Effector memory CD4-positive, alpha-beta T cell (primary cell): ENCODE measurements at regions not wholly inside any gene's neighbourhood (a gene's known extent, or its start where the extent isn't known, plus 50 kb on each side); places are given as distances from the start of the nearest gene placed in this dataset.

Experiments
- DNase-seq, 3 donors: peaks; one replicate each; pipeline ENCODE4 v3.0.0-alpha.2; 2020
- H3K27ac ChIP-seq: 2 replicates; pipeline ENCODE4 v1.7.0; 2013; ENCODE audit warnings: mild to moderate bottlenecking, low read length, moderate library complexity; ENCODE audit not compliant: insufficient read depth, poor library complexity, severe bottlenecking
- H3K27me3 ChIP-seq: replicated peaks from 2 replicates; pipeline ENCODE4 v1.7.0; 2013; ENCODE audit warnings: mild to moderate bottlenecking, low read length; ENCODE audit not compliant: insufficient read depth, control insufficient read depth, poor library complexity, severe bottlenecking
- H3K36me3 ChIP-seq: 2 replicates; pipeline ENCODE4 v1.7.0; 2013; ENCODE audit warnings: mild to moderate bottlenecking, low read length, moderate library complexity; ENCODE audit not compliant: control insufficient read depth, insufficient read depth
- H3K4me1 ChIP-seq: 2 replicates; pipeline ENCODE4 v1.7.0; 2013; ENCODE audit warnings: low read length, mild to moderate bottlenecking; ENCODE audit not compliant: control insufficient read depth, insufficient read depth, poor library complexity, severe bottlenecking
- H3K4me3 ChIP-seq: 2 replicates; pipeline ENCODE4 v1.7.0; 2013; ENCODE audit warnings: low read length, low read depth, mild to moderate bottlenecking; ENCODE audit not compliant: insufficient read depth, poor library complexity, severe bottlenecking
- H3K9me3 ChIP-seq: 2 replicates; pipeline ENCODE4 v1.7.0; 2013; ENCODE audit warnings: mild to moderate bottlenecking, low read length, moderate library complexity; ENCODE audit not compliant: control insufficient read depth

DNA sequence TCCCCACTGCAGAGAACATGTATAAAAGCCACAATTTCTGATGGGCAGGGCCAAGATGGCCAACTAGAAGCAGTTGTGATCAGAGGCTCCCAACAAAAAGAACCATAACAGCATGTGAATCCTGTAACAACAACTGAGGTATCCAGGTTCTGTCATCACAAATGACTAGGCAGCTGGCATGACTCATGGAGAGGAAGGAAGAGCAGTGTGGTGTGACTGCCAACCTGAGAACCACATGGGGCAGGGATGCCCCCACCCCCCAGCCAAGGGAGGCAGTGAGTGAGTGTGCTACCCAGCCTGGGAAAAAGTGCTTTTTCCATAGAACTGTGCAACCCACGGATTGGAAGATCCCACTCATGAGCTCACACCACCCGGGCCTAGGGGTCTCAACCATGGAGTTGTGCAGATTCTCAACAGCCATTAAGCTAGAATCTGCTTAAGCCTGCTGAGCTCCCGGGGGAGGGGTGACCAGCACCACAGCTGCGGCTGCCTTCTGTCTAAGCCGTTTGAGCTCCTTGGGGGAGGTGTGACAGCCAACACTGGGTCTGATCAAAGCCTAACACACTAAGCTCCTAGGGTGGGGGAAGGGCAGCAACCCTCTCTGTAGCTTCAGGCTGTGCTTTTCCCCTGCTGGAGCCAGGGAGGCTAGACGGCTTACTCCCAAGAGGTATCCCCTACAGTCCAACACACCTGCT, 80.1 kb upstream of the DMAC1 start:
- H3K4me1 ChIP-seq, result no peaks in the 10 kb centered on the region
- no peaks in the 10 kb centered on the region for H3K27me3 ChIP-seq
- no peak overlapping the region for H3K27ac ChIP-seq
- no peak overlapping the region for H3K4me3 ChIP-seq
- H3K9me3 ChIP-seq, result no peaks in the 10 kb centered on the region
- no peak for DNase-seq
- no peaks in the 10 kb centered on the region for H3K36me3 ChIP-seq

DNA sequence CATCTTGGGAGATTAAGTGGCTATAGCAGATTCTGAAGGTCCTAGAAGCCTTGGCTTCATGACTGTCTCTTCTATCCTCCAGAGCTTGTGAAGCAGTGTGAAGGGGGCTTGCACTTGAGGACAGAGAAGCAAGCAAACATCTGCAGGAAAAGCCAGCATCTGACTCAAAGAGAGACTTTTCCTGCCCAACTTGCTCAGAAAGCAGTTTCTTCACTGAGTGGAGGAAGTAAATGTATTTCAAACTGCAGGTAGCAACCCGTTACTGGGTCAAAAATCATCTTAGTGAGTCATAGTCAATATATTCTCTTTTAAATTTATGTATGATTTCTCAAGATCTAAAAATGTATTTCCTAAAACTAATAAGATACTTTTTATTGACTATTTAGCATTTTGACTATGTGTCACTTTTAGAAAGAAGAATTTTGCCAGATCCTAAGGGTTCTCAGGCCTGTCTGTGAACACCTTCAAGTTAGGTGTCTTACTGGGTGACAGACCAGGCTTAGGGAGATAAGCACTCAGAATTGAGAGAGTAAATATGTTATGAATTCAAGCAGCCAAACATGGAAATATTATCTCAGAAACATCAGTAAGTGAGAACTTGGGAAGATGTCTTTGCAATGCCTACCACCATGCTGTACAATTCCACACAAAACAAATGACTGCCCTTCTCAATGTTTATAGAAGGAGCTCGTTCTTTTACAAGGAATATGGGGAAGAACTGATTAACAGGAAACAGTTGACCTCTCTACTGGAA, 72.6 kb upstream of the DMAC1 start:
- H3K9me3 ChIP-seq, result no peaks in the 10 kb centered on the region
- no peaks in the 10 kb centered on the region for H3K36me3 ChIP-seq
- no peak overlapping the region for H3K27ac ChIP-seq
- no peak for DNase-seq
- no peak overlapping the region for H3K4me3 ChIP-seq
- H3K4me1 ChIP-seq, result no peaks in the 10 kb centered on the region
- no peaks in the 10 kb centered on the region for H3K27me3 ChIP-seq

DNA sequence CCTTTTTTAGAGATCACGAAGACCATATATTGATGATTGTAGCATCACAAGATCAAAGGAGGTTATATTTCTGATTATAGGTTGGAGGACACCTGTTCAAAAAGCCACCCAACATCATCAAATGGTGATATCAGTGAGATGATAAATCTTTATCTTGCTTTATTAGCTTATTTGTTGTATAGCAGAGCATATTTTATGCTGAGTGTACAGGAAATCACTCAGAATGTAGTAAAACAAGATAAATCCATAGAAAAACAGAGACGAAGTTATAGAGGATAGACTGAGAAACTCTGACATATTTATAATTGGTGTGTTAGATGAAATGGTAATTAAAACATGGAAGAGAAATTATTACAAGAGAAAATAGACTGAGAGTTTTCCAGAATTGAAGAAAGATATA, 69.8 kb upstream of the DMAC1 start:
- no peak overlapping the region for H3K4me3 ChIP-seq
- H3K4me1 ChIP-seq, result no peaks in the 10 kb centered on the region
- H3K27me3 ChIP-seq, result no peaks in the 10 kb centered on the region
- no peaks in the 10 kb centered on the region for H3K9me3 ChIP-seq
- no peak overlapping the region for H3K27ac ChIP-seq
- H3K36me3 ChIP-seq, result no peaks in the 10 kb centered on the region
- no peak for DNase-seq

DNA sequence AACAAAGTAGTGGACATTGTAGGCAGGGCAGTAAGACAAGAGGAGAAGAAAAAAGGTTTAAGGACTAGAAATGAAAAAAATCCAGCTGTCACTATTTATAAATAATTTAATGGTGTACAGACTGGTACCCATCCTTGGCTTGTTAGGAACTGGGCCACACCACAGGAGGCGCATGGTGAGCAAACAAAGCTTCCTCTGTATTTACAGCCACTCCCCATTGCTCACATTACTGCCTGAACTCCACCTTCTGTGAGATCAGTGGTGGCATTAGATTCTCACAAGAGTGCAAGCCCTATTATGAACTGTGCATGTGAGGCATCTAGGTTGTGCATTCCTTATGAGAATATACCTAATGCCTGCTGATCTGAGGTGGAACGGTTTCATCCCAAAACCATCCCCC, 62.6 kb upstream of the DMAC1 start:
- Histone ChIP-seq H3K27me3 (no peaks in the 10 kb centered on the region), H3K4me1 (no peaks in the 10 kb centered on the region), H3K27ac (no peak overlapping the region), H3K4me3 (no peak overlapping the region), H3K36me3 (no peaks in the 10 kb centered on the region), H3K9me3 (no peaks in the 10 kb centered on the region)
- DNase-seq, result no peak

DNA sequence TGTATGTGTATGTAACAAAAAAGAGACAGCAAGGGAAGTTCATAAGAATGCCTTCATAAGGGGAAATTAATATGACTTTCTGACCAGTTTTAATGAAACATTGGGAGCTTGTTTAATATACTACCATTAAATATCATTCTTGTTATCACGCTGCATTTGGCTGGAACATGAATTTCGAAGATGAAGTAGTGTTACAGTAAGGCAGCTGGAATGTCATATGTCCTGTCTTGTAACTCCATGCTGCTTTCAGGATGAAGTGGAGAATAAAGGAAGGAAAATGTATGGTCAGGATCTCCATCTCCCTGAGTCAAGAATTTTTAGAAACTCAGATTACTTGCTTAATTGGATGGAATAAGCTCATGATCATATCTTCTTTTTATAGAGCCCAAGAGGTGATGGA, 61.5 kb upstream of the DMAC1 start:
- DNase-seq, result no peak
- H3K4me1 ChIP-seq, result no peaks in the 10 kb centered on the region
- no peaks in the 10 kb centered on the region for H3K27me3 ChIP-seq
- H3K9me3 ChIP-seq, result no peaks in the 10 kb centered on the region
- H3K27ac ChIP-seq, result no peak overlapping the region
- no peak overlapping the region for H3K4me3 ChIP-seq
- H3K36me3 ChIP-seq, result no peaks in the 10 kb centered on the region

- no peaks in the 10 kb centered on the region for H3K36me3 ChIP-seq
- no peaks in the 10 kb centered on the region for H3K4me1 ChIP-seq
- no peak overlapping the region for H3K4me3 ChIP-seq
- DNase-seq, result no peak
- H3K9me3 ChIP-seq, result no peaks in the 10 kb centered on the region
- no peak overlapping the region for H3K27ac ChIP-seq
- H3K27me3 ChIP-seq, result no peaks in the 10 kb centered on the region
Observed at GRCh38 chr9:7860335-7860709, 60.7 kb upstream of the DMAC1 start.

DNA sequence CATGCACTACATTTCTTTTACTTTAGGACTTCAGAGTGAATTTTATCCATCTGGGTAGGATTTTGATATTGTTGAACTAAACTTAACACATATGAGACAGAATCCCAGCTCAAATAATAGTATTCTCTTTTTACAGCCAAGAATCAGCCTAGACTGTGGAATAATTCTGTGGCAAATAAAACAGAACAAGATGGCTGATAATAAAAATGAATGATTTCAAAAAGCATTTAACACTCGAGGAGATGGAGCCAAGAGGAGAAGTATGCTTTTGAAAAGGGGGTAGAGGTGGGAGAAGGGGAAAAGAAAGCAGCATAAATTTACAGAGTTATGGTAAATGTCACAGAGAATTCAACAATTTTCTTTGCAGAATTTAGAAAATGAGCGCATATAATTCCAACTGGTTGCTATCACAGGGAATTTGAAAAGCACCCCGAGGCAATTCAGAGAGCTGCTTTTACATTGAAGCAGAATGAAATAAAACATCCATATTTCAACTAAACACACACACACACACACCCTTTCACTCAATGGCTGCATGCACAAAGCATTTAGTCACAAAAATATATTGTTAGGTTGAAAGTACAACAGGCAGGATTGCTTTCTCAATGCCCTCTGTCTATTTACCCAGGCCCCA, 60.2 kb upstream of the DMAC1 start:
- no peaks in the 10 kb centered on the region for H3K9me3 ChIP-seq
- no peaks in the 10 kb centered on the region for H3K4me1 ChIP-seq
- H3K4me3 ChIP-seq, result no peak overlapping the region

DNA sequence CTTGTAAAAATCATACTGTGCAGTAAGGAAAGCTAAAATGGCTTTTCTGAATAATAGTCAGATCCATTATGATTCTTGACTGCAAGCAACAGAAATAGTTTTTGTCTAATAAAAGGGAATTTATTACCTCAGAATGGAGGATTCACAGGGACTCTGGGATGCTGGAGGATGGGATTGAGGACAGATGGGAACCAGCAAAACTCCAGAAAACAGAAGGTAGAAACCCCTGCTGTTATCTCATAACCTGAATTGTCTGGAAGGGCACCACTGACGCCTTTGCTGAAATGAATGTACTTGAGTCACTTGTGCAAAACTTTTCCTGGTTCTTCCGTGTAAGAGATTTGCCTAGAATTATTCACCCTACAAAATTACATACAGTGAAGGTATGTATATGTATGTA, 58.6 kb upstream of the DMAC1 start:
- Histone ChIP-seq H3K4me3 (no peak overlapping the region), H3K27me3 (no peaks in the 10 kb centered on the region), H3K27ac (no peak overlapping the region), H3K9me3 (no peaks in the 10 kb centered on the region), H3K36me3 (no peaks in the 10 kb centered on the region), H3K4me1 (no peaks in the 10 kb centered on the region)
- no peak for DNase-seq

More for the DNA sequence above, 60.2 kb upstream of the DMAC1 start:
- no peaks in the 10 kb centered on the region for H3K27me3 ChIP-seq
- H3K36me3 ChIP-seq, result no peaks in the 10 kb centered on the region
- DNase-seq, result no peak
- no peak overlapping the region for H3K27ac ChIP-seq

GRCh38 chr9:7854763-7855162, 55.2 kb upstream of the DMAC1 start:
- Histone ChIP-seq H3K36me3 (no peaks in the 10 kb centered on the region), H3K4me3 (no peak overlapping the region), H3K27me3 (no peaks in the 10 kb centered on the region), H3K9me3 (no peaks in the 10 kb centered on the region), H3K4me1 (no peaks in the 10 kb centered on the region), H3K27ac (no peak overlapping the region)
- no peak for DNase-seq
